Osteocyte (in vitro differentiated cells): ENCODE measurements at regions not wholly inside any gene's neighbourhood (a gene's known extent, or its start where the extent isn't known, plus 50 kb on each side); places are given as distances from the start of the nearest gene placed in this dataset.

Source experiments
- DNase-seq: peaks from one replicate; pipeline ENCODE4 v3.0.0; 2021; ENCODE audit warnings: mixed read lengths; ENCODE audit not compliant: unreplicated experiment; ENCODE audit errors: extremely low spot score
- H3K27ac Mint-ChIP-seq: one replicate; pipeline ENCODE4 v1.8.0; 2021; ENCODE audit warnings: mild to moderate bottlenecking, mixed read lengths; ENCODE audit not compliant: unreplicated experiment
- H3K27me3 Mint-ChIP-seq: one replicate; pipeline ENCODE4 v1.8.0; 2021; ENCODE audit warnings: mixed read lengths; ENCODE audit not compliant: unreplicated experiment
- H3K36me3 Mint-ChIP-seq: one replicate; pipeline ENCODE4 v1.8.0; 2021; ENCODE audit warnings: mixed read lengths; ENCODE audit not compliant: unreplicated experiment
- H3K4me1 Mint-ChIP-seq: one replicate; pipeline ENCODE4 v1.8.0; 2021; ENCODE audit warnings: mixed read lengths; ENCODE audit not compliant: unreplicated experiment
- H3K4me3 Mint-ChIP-seq: one replicate; pipeline ENCODE4 v1.8.0; 2021; ENCODE audit warnings: mild to moderate bottlenecking, moderate library complexity, mixed read lengths; ENCODE audit not compliant: unreplicated experiment
- H3K9me3 Mint-ChIP-seq: one replicate; pipeline ENCODE4 v1.8.0; 2021; ENCODE audit warnings: mixed read lengths; ENCODE audit not compliant: unreplicated experiment
- TF ChIP-seq, protein P1 (sequence below): fragments of 200-600 bp; sonication (generic); IDR thresholded peaks from 2 replicates; pipeline ENCODE4 v1.5.0; 2021; ENCODE audit warnings: antibody characterized with exemption, mild to moderate bottlenecking, moderate library complexity

DNA sequence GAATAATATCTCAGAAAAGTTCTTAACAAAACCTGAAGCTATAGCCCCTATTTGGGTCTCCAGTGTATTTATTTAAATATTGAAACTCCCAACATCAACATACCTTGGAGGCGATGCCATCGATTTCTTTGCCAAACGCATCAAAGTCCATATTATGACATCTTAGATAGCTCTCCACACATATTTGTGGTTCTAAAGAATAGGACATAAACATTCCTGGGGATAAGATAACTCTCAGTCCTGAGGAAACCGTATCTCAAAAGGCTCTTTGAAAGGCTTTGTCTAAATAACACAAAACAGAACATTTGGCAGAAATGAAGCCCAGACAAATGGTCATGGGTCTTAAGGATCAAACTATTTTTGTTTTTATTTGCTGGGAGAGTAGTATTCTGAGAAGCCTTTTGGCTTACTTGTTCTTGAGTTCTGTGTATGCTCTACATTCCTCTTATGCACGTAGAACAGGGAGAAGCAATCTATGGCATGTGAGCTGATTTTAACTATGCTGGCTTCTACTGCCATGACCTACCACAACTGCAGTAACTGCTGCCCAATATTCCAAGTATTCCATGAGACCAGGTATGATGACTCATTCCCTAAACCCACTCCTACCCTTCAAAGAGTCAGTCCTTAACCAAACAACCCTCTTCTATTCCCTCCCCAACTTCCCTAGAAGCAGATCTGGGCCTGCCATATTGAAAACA, 279.0 kb upstream of the ZFHX3 start:
- Mint-ChIP-seq H3K4me3 (no peak overlapping the region), H3K27ac (no peak overlapping the region), H3K27me3 (peaks cover 8% of the 10 kb centered on the region), H3K4me1 (peaks cover 3% of the 10 kb centered on the region), H3K36me3 (no peaks in the 10 kb centered on the region), H3K9me3 (no peaks in the 10 kb centered on the region)
- TF ChIP-seq, protein P1, sequence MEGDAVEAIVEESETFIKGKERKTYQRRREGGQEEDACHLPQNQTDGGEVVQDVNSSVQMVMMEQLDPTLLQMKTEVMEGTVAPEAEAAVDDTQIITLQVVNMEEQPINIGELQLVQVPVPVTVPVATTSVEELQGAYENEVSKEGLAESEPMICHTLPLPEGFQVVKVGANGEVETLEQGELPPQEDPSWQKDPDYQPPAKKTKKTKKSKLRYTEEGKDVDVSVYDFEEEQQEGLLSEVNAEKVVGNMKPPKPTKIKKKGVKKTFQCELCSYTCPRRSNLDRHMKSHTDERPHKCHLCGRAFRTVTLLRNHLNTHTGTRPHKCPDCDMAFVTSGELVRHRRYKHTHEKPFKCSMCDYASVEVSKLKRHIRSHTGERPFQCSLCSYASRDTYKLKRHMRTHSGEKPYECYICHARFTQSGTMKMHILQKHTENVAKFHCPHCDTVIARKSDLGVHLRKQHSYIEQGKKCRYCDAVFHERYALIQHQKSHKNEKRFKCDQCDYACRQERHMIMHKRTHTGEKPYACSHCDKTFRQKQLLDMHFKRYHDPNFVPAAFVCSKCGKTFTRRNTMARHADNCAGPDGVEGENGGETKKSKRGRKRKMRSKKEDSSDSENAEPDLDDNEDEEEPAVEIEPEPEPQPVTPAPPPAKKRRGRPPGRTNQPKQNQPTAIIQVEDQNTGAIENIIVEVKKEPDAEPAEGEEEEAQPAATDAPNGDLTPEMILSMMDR = no peak
- DNase-seq = no peak

DNA sequence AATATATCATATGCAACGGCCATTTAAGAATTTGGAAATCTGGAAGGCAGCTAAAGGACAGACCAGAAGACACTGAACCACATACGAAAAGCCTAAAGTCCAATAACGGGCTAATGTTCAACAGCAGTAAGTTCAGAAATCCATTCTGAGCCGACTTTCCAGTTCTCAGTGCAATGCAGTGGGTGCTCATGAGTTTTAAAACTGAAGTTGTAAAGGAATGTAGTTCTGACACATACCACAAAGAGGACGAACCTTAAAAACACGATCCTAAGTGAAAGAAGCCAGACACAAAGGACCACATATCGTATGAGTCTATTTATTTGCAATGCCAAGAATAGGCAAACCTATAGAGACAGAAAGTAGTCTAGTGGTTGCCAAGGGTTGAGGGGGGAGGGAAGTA, 278.3 kb upstream of the ZFHX3 start:
- Mint-ChIP-seq H3K4me1 (no peaks in the 10 kb centered on the region), H3K27ac (no peak overlapping the region), H3K27me3 (peaks cover 10% of the 10 kb centered on the region), H3K9me3 (no peaks in the 10 kb centered on the region), H3K4me3 (no peak overlapping the region), H3K36me3 (no peaks in the 10 kb centered on the region)
- TF ChIP-seq, protein P1 = no peak
- DNase-seq = no peak

DNA sequence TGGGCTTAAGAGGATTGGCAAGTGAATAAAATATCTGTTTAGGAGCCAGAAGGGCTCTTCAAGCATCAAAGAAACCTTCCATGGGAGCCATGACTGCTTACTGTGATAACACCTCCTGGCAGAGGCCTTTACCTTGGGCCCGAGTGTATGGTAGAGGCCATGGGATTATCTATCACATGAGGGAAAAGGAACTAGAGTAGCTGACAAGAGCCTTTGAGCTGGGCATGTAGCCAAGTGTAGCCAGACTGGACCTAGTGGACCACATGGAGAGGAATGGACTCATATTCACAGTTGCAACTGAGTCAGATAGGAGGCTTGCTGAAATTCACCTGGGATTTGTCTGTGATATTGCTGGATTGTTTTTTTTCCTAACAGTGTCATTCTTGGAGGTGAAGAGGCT, 276.0 kb upstream of the ZFHX3 start:
- TF ChIP-seq, protein P1 = no peak
- no peaks in the 10 kb centered on the region for H3K9me3 Mint-ChIP-seq
- no peak overlapping the region for H3K4me3 Mint-ChIP-seq
- DNase-seq = no peak
- H3K4me1 Mint-ChIP-seq = no peaks in the 10 kb centered on the region
- H3K27ac Mint-ChIP-seq = no peak overlapping the region
- H3K36me3 Mint-ChIP-seq = no peaks in the 10 kb centered on the region
- peaks cover 13% of the 10 kb centered on the region for H3K27me3 Mint-ChIP-seq

DNA sequence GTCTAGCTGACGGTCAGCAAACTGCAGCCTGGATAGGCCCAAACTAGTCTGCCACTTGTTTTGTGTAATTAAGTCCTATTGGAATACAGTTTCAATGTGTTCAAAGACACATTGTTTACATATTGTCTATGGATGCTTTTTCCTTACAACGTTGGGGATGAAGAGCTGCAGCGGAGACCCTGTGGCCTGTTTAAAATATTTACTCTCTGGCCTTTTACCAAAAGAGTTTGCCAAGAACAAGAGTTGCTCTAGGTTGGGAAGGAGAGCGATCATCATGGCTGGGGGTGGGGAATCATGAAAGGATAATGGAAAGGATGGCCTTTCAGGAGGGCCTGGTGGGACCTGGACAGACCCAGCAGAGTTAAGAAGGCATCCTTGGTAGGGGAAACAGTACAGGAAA, 274.9 kb upstream of the ZFHX3 start:
- H3K36me3 Mint-ChIP-seq = no peaks in the 10 kb centered on the region
- DNase-seq = no peak
- H3K9me3 Mint-ChIP-seq = no peaks in the 10 kb centered on the region
- H3K27ac Mint-ChIP-seq = no peak overlapping the region
- no peak overlapping the region for H3K4me3 Mint-ChIP-seq
- no peaks in the 10 kb centered on the region for H3K4me1 Mint-ChIP-seq
- TF ChIP-seq, protein P1 = no peak
- H3K27me3 Mint-ChIP-seq = peaks cover 15% of the 10 kb centered on the region

DNA sequence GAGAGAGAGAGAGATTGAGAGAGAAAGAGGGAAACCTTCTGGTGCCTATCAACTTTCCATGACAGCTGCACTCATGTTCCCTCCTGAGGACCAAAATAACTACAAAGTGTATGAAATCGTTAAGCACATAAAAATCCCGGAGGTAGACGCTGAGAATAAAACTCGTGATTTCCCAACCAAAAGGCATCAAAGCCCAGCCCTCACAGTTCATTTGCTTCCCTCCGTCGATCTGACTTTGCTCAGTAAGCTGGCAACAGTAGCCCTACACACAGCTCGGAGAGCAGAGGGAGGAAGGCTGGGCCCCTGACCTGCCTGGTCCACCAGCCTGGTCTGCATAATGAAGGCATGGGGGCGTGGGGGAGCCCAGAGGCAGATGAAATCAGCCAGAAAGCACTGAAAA, 273.9 kb upstream of the ZFHX3 start:
- H3K27ac Mint-ChIP-seq = no peak overlapping the region
- DNase-seq = no peak
- H3K9me3 Mint-ChIP-seq = no peaks in the 10 kb centered on the region
- no peak overlapping the region for H3K4me3 Mint-ChIP-seq
- TF ChIP-seq, protein P1 = no peak
- no peaks in the 10 kb centered on the region for H3K4me1 Mint-ChIP-seq
- H3K27me3 Mint-ChIP-seq = peaks cover 15% of the 10 kb centered on the region
- no peaks in the 10 kb centered on the region for H3K36me3 Mint-ChIP-seq
